Body of pancreas (tissue), 4 donors: ENCODE measurements at regions not wholly inside any gene's neighbourhood (a gene's known extent, or its start where the extent isn't known, plus 50 kb on each side); places are given as distances from the start of the nearest gene placed in this dataset.
"Not testable (repeated sequence)": the region's sequence is repeated elsewhere in the genome, so short reads cannot be mapped to it uniquely, and the experiment has no call there.

Experiments
- POLR2A ChIP-seq, 3 donors: fragments of 450-650 bp; IDR thresholded peaks; one replicate each; pipeline ENCODE4 v1.6.1; 2016; ENCODE audit warnings: antibody characterized with exemption in 3 of 3, mild to moderate bottlenecking in 2 of 3
- TF ChIP-seq, protein P1 (sequence below), 7 experiments: fragments of 450-650 bp in 4 of 7; fragments of 200-600 bp in 3 of 7; sonication (generic) in 3 of 7; IDR thresholded peaks; one replicate each; pipeline ENCODE4 v1.5.1; 2016 to 2019; ENCODE audit warnings: antibody characterized with exemption in 7 of 7

DNA sequence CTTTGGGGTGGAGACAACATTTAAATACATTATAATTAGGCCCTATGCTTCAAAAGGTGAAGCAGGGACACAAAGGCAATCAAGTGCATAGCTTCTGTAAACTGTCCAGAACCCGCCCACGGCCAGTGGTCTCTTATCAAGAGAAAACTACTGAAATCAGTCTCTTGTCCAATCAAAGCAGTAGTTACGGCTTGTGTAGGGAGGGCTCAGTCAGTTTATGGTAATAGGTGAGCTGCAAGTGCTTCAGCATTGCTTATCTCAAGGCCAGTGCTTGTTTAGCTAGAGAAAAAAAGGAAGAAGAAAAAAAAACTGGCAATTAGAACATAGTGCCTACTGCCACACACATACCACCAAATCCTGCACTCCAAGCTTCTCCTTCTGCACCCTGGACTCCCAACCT lies 68.6 kb downstream of the FAM72D start:
- TF ChIP-seq, protein P1, sequence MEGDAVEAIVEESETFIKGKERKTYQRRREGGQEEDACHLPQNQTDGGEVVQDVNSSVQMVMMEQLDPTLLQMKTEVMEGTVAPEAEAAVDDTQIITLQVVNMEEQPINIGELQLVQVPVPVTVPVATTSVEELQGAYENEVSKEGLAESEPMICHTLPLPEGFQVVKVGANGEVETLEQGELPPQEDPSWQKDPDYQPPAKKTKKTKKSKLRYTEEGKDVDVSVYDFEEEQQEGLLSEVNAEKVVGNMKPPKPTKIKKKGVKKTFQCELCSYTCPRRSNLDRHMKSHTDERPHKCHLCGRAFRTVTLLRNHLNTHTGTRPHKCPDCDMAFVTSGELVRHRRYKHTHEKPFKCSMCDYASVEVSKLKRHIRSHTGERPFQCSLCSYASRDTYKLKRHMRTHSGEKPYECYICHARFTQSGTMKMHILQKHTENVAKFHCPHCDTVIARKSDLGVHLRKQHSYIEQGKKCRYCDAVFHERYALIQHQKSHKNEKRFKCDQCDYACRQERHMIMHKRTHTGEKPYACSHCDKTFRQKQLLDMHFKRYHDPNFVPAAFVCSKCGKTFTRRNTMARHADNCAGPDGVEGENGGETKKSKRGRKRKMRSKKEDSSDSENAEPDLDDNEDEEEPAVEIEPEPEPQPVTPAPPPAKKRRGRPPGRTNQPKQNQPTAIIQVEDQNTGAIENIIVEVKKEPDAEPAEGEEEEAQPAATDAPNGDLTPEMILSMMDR (IDR thresholded peaks at IDR 0.05) = not testable (repeated sequence)
- TF ChIP-seq POLR2A (IDR thresholded peaks at IDR 0.05) = not testable (repeated sequence)
